Aorta (tissue), 5 donors: ENCODE measurements at regions not wholly inside any gene's neighbourhood (a gene's known extent, or its start where the extent isn't known, plus 50 kb on each side); places are given as distances from the start of the nearest gene placed in this dataset.

ENCODE experiments used
- ATAC-seq: fragments of 200-7000 bp; cut with Tn5 transposase; one replicate; pipeline ENCODE4 v1.9.1; 2022; ENCODE audit warnings: moderate library complexity; ENCODE audit not compliant: low FRiP score
- DNase-seq, 2 donors: peaks; one replicate each; pipeline ENCODE4 v3.0.0-alpha.2; 2020
- H3K27ac ChIP-seq, 2 donors: one replicate each; pipeline ENCODE4 v1.5.1; 2013; ENCODE audit warnings: low read length in 2 of 2, mild to moderate bottlenecking in 2 of 2, moderate library complexity in 2 of 2, control low read depth in 1 of 2, inconsistent platforms in 1 of 2, low read depth in 1 of 2
- H3K27me3 ChIP-seq, 2 donors: one replicate each; pipeline ENCODE4 v1.6.1; 2013; ENCODE audit warnings: control low read depth in 1 of 2, low read length in 1 of 2, mild to moderate bottlenecking in 1 of 2, moderate library complexity in 1 of 2; ENCODE audit not compliant: insufficient read depth in 2 of 2, control insufficient read depth in 1 of 2
- H3K36me3 ChIP-seq, 2 donors: one replicate each; pipeline ENCODE4 v1.6.1; 2013; ENCODE audit warnings: control low read depth in 1 of 2, low read length in 1 of 2, mild to moderate bottlenecking in 1 of 2; ENCODE audit not compliant: insufficient read depth in 2 of 2, control insufficient read depth in 1 of 2
- H3K4me1 ChIP-seq, 2 donors: one replicate each; pipeline ENCODE4 v1.6.1; 2013; ENCODE audit warnings: low read length in 2 of 2, control low read depth in 1 of 2, mild to moderate bottlenecking in 1 of 2, moderate library complexity in 1 of 2; ENCODE audit not compliant: insufficient read depth in 2 of 2, control insufficient read depth in 1 of 2
- H3K4me3 ChIP-seq, 2 donors: one replicate each; pipeline ENCODE4 v1.5.1; 2013; ENCODE audit warnings: low read length in 2 of 2, control low read depth in 1 of 2, mild to moderate bottlenecking in 1 of 2
- H3K9me3 ChIP-seq: one replicate; pipeline ENCODE4 v1.6.1; 2013; ENCODE audit warnings: mild to moderate bottlenecking, low read length; ENCODE audit not compliant: control insufficient read depth
- WGBS, 2 donors: extraction: QIAGEN DNeasy Blood & Tissue Kit; methylation state at CpG; one replicate each; pipeline ENCODE4 v1.1.7; 2013; 5-methylcytosine and 5-hydroxymethylcytosine counted together
- intact Hi-C, 2 donors: fragments of 100-400 bp; cut with DNase I; formaldehyde crosslinking; loops; one replicate each; pipeline versions ENCODE4 v1.14.2 to v1.15.0; 2022
- donor health status: healthy with polysubstance abuse.
- donor health status: Bipolar disorder and iron deficiency.
- donor health status: DM: no; HTN: no; CAD: no.
- donor health status: DM: no; HTN: no; CAD: no.
- donor health status: DM: yes; HTN: yes; CAD: no.

DNA sequence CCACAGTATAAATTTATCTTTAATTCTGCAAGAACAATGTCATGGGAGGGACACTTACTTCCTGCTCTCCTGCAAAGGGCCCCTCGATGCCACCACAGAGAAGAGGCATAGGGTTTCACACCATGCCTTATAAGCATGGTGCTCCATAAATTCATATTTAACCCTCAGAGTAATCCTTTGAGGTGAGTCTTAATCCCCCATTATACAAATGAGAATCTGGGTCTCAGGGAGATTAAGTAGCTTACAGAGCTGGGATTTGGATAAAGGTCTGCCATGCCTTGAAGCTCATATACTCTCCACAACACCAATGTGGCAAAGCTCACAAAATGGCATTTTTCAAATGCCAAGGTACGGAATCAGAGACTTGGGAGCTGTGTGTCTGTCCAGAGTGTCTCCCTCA lies 268.5 kb upstream of the CCL2 start:
- H3K27ac ChIP-seq, result no peak overlapping the region
- no peaks in the 10 kb centered on the region for H3K36me3 ChIP-seq
- H3K4me1 ChIP-seq, result no peaks in the 10 kb centered on the region
- ATAC-seq (no peak), DNase-seq (no peak)
- 66 to 67% methylated on average over 2 of the region's 2 CpGs for WGBS, 2 donors
- peaks cover 3% of the 10 kb centered on the region for H3K9me3 ChIP-seq
- peaks cover 0 to 2% of the 10 kb centered on the region in 2 donors for H3K27me3 ChIP-seq
- no peak overlapping the region for H3K4me3 ChIP-seq
- intact Hi-C loops, result no loop called here

DNA sequence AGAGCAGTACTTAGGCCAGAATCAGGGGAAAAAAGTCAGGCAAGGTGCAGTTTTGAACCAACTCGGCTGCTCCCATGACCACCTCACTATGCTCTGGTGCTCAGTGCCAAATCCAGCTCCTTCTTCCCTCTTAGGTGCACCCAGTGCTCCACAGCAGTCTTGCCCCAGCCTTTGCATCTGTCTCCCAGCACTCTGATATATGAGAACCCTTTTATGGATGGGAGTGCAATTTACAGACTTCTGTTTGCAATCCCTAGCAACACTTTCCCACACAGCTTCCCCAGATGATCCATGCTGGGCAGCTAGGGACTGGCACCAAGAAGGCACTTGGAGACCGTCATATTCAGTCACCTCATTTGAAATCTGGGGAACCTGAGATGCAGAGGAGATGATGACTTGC lies 267.9 kb upstream of the CCL2 start:
- ATAC-seq, result no peak
- no peak for DNase-seq
- Histone ChIP-seq H3K4me1 (no peaks in the 10 kb centered on the region), H3K4me3 (no peak overlapping the region), H3K9me3 (peaks cover 3% of the 10 kb centered on the region), H3K27me3 (peaks cover 0 to 2% of the 10 kb centered on the region in 2 donors), H3K27ac (no peak overlapping the region), H3K36me3 (no peaks in the 10 kb centered on the region)
- 71 to 87% methylated on average over 2 of the region's 2 CpGs for WGBS, 2 donors
- intact Hi-C loops, result no loop called here

- WGBS, 2 donors, result 52 to 55% methylated on average over 8 of the region's 8 CpGs
- intact Hi-C loops, result no loop called here
- ATAC-seq (no peak), DNase-seq (no peak)
- peaks cover 0 to 2% of the 10 kb centered on the region in 2 donors for H3K27me3 ChIP-seq
- H3K9me3 ChIP-seq, result peaks cover 3% of the 10 kb centered on the region
- H3K4me3 ChIP-seq, result no peak overlapping the region
- H3K4me1 ChIP-seq, result no peaks in the 10 kb centered on the region
- H3K36me3 ChIP-seq, result no peaks in the 10 kb centered on the region
- no peak overlapping the region for H3K27ac ChIP-seq
Observed at GRCh38 chr17:33989361-33990148, 265.5 kb upstream of the CCL2 start.

DNA sequence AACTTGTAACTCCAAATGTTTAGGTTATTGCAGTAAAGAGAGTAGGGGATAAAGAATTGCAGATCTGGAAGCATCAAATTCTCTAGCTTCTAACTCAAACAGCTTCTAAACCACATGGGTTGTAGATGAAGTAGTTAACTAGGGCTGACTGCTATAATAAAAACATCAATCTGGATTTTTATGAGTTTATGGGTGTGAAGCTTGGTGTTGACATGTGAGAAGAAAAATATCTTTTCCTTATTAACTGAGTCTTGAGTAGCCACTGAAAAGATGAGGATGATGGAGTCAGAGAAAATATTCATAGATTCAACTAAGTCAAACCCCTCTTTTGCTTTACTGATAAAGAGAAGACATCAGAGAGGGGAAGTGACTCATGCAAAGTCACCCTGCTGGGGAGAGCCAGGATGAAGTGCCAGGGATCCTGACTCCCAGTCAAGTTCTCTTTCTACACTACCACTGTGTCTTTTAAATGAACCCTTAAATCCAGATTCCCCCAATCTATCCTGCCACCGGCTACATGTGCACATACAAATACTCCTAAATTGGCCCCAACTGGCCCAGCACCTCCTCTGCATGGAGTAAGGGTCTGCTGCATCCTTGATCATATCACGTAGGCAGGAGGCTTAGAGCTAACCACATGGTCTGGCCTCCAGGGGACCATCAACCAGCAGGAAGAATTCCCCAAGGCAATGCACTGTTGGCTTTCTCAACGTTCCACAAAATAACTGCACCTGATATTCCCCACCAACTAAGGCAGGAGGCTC lies 264.0 kb upstream of the CCL2 start:
- Histone ChIP-seq H3K9me3 (peaks cover 5% of the 10 kb centered on the region), H3K27me3 (peaks cover 0 to 2% of the 10 kb centered on the region in 2 donors), H3K27ac (no peak overlapping the region), H3K36me3 (no peaks in the 10 kb centered on the region), H3K4me1 (no peaks in the 10 kb centered on the region), H3K4me3 (no peak overlapping the region)
- 32 to 38% methylated on average over 3 of the region's 3 CpGs for WGBS, 2 donors
- ATAC-seq (no peak), DNase-seq (no peak)
- intact Hi-C loops, result no loop called here

DNA sequence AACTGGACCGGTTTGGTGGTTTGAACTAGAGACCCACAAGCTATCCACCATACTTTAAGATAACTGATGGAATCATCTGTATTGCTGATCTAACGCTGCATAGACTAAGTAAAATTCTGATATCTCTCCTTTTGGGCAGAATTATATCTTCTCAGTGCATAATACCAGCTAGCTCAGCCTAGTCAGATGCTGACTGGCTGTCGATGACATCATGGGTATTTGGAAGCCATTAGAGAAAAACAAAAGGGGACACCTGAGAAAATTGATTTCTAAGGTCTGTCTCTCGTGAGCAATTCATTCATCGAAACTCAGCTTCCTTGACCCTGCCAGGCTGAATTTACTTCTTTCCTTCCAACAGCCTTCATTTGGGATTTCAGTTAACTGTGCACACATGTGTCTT lies 263.0 kb upstream of the CCL2 start:
- DNase-seq (no peak), ATAC-seq (no peak)
- Histone ChIP-seq H3K27ac (no peak overlapping the region), H3K9me3 (peaks cover 5% of the 10 kb centered on the region), H3K4me1 (no peaks in the 10 kb centered on the region), H3K36me3 (no peaks in the 10 kb centered on the region), H3K4me3 (no peak overlapping the region), H3K27me3 (peaks cover 0 to 2% of the 10 kb centered on the region in 2 donors)
- 62 to 66% methylated on average over 5 of the region's 5 CpGs for WGBS, 2 donors
- intact Hi-C loops, result no loop called here

DNA sequence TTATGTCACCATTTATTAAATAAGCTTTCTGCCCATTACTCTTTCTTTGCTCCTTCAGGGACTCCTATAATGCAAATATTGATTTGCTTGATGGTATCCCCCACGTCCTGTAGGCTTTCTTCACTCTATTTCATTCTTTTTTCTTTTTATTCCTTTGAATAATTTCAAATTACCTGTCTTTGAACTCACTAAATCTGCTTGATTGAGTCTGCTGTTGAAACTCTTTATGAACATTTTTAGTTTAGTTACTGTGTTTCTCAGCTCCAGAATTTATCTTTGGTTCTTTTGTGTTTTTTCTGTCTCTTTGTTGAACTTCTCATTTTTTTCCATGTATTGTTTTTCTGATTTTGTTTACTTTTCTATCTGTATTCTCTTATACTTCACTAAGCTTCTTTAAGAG lies 254.4 kb upstream of the CCL2 start:
- ATAC-seq (no peak), DNase-seq (no peak)
- intact Hi-C loops, result no loop called here
- Histone ChIP-seq H3K9me3 (peaks cover 2% of the 10 kb centered on the region), H3K27ac (no peak overlapping the region), H3K4me3 (no peak overlapping the region), H3K36me3 (no peaks in the 10 kb centered on the region), H3K27me3 (no peaks in the 10 kb centered on the region), H3K4me1 (no peaks in the 10 kb centered on the region)
- WGBS, 2 donors, result 18 to 29% methylated on average over 1 of the region's 1 CpG

GRCh38 chr17:34001246-34001645 lies 253.8 kb upstream of the CCL2 start:
- H3K4me1 ChIP-seq, result no peaks in the 10 kb centered on the region
- no peak overlapping the region for H3K4me3 ChIP-seq
- ATAC-seq (no peak), DNase-seq (no peak)
- no peaks in the 10 kb centered on the region for H3K36me3 ChIP-seq
- H3K27me3 ChIP-seq, result no peaks in the 10 kb centered on the region
- intact Hi-C loops, result no loop called here
- H3K9me3 ChIP-seq, result peaks cover 2% of the 10 kb centered on the region
- H3K27ac ChIP-seq, result no peak overlapping the region
- 86 to 91% methylated on average over 2 of the region's 2 CpGs for WGBS, 2 donors

DNA sequence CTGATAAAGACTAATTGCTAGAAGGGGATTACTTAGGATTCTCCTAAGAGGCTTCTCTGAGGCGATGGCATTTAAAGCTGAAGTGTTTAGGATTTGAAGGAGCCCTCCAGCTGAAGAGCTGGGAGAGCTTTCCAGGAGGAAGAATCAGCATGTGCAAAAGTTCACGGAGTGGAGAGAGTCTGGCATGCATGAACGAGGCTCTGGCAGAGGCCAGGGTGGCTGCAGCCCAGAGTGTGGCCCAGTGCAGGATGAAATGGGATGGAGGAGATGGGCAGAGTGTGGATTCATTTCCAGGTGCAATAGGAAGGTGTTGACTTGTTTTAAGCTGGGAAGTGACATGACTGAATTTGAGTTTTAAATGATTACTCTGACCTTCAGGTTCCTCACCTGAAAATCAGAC lies 249.0 kb upstream of the CCL2 start:
- H3K4me1 ChIP-seq, result no peaks in the 10 kb centered on the region
- WGBS, 2 donors, result 56 to 62% methylated on average over 3 of the region's 3 CpGs
- H3K9me3 ChIP-seq, result peaks cover 2% of the 10 kb centered on the region
- no peaks in the 10 kb centered on the region for H3K36me3 ChIP-seq
- ATAC-seq, result no peak
- DNase-seq, result no peak
- intact Hi-C loops, result no loop called here
- no peak overlapping the region for H3K4me3 ChIP-seq
- no peak overlapping the region for H3K27ac ChIP-seq
- H3K27me3 ChIP-seq, result no peaks in the 10 kb centered on the region

GRCh38 chr17:34008125-34008524 lies 247.0 kb upstream of the CCL2 start:
- Histone ChIP-seq H3K4me3 (no peak overlapping the region), H3K4me1 (no peaks in the 10 kb centered on the region), H3K9me3 (peaks cover 2% of the 10 kb centered on the region), H3K27me3 (no peaks in the 10 kb centered on the region), H3K36me3 (no peaks in the 10 kb centered on the region), H3K27ac (no peak overlapping the region)
- DNase-seq (no peak), ATAC-seq (no peak)
- WGBS, 2 donors, result 63 to 68% methylated on average over 1 of the region's 1 CpG
- intact Hi-C loops, result no loop called here
